GM23248 (cell line): ENCODE measurements at regions not wholly inside any gene's neighbourhood (a gene's known extent, or its start where the extent isn't known, plus 50 kb on each side); places are given as distances from the start of the nearest gene placed in this dataset.

Experiments
- DNase-seq: peaks from one replicate; pipeline ENCODE4 v3.0.0-alpha.2; 2015
- H2AFZ ChIP-seq: fragments of 200-600 bp; sonication (generic); 2 replicates; pipeline ENCODE4 v1.6.1; 2016; ENCODE audit warnings: antibody characterized with exemption
- H3F3A ChIP-seq: fragments of 200-600 bp; sonication (generic); 2 replicates; pipeline ENCODE4 v1.6.1; 2016; ENCODE audit warnings: mild to moderate bottlenecking, antibody characterized with exemption, mixed run types; ENCODE audit not compliant: insufficient read depth
- H3K27ac ChIP-seq: fragments of 200-600 bp; sonication (generic); 2 replicates; pipeline ENCODE4 v1.5.1; 2016; ENCODE audit warnings: mild to moderate bottlenecking
- H3K27me3 ChIP-seq: fragments of 200-600 bp; sonication (generic); replicated peaks from 2 replicates; pipeline ENCODE4 v1.6.1; 2016; ENCODE audit warnings: mild to moderate bottlenecking; ENCODE audit not compliant: insufficient read depth
- H3K36me3 ChIP-seq: fragments of 200-600 bp; sonication (generic); 2 replicates; pipeline ENCODE4 v1.6.1; 2016; ENCODE audit warnings: low read depth, mild to moderate bottlenecking
- H3K4me1 ChIP-seq: fragments of 200-600 bp; sonication (generic); 2 replicates; pipeline ENCODE4 v1.6.1; 2016; ENCODE audit warnings: mild to moderate bottlenecking; ENCODE audit not compliant: insufficient read depth
- H3K4me2 ChIP-seq: fragments of 200-600 bp; sonication (generic); one replicate; pipeline ENCODE4 v1.6.1; 2016; ENCODE audit warnings: mild to moderate bottlenecking; ENCODE audit not compliant: unreplicated experiment
- H3K4me3 ChIP-seq: fragments of 200-600 bp; sonication (generic); 2 replicates; pipeline ENCODE4 v1.5.1; 2016; ENCODE audit warnings: mild to moderate bottlenecking
- H3K79me2 ChIP-seq: fragments of 200-600 bp; sonication (generic); 2 replicates; pipeline ENCODE4 v1.6.1; 2016; ENCODE audit warnings: mild to moderate bottlenecking; ENCODE audit not compliant: insufficient read depth
- H3K9ac ChIP-seq: fragments of 200-600 bp; sonication (generic); 2 replicates; pipeline ENCODE4 v1.6.1; 2016; ENCODE audit warnings: mild to moderate bottlenecking
- H3K9me2 ChIP-seq: fragments of 200-600 bp; sonication (generic); 2 replicates; pipeline ENCODE4 v1.6.1; 2016; ENCODE audit warnings: mixed run types, mild to moderate bottlenecking, moderate library complexity; ENCODE audit not compliant: insufficient read depth
- H3K9me3 ChIP-seq: fragments of 200-600 bp; sonication (generic); one replicate; pipeline ENCODE4 v1.6.1; 2017; ENCODE audit warnings: low read depth
- H4K20me1 ChIP-seq: fragments of 200-600 bp; sonication (generic); 2 replicates; pipeline ENCODE4 v1.6.0; 2016; ENCODE audit not compliant: insufficient read depth
- EZH2 ChIP-seq: fragments of 200-600 bp; sonication (generic); IDR thresholded peaks from 2 replicates; pipeline ENCODE4 v1.6.1; 2018; ENCODE audit warnings: antibody characterized with exemption, mild to moderate bottlenecking; ENCODE audit not compliant: insufficient read depth, poor library complexity, severe bottlenecking
- EZH2phosphoT487 ChIP-seq: fragments of 200-600 bp; sonication (generic); IDR thresholded peaks from 2 replicates; pipeline ENCODE4 v1.6.1; 2018; ENCODE audit warnings: antibody characterized with exemption, moderate library complexity, mild to moderate bottlenecking, low read depth; ENCODE audit not compliant: insufficient read depth
- WGBS, 2 experiments: methylation state at CpG; one replicate each; pipeline ENCODE4 v1.1.6; 2015 to 2017; ENCODE audit warnings: low lambda C conversion rate in 2 of 2, low coverage in 1 of 2; ENCODE audit errors: missing lambda C conversion rate in 2 of 2; 5-methylcytosine and 5-hydroxymethylcytosine counted together
- in situ Hi-C: fragments of 300-500 bp; cut with MboI; formaldehyde crosslinking; loops from 2 replicates; pipeline ENCODE4 v1.15.0; 2020

DNA sequence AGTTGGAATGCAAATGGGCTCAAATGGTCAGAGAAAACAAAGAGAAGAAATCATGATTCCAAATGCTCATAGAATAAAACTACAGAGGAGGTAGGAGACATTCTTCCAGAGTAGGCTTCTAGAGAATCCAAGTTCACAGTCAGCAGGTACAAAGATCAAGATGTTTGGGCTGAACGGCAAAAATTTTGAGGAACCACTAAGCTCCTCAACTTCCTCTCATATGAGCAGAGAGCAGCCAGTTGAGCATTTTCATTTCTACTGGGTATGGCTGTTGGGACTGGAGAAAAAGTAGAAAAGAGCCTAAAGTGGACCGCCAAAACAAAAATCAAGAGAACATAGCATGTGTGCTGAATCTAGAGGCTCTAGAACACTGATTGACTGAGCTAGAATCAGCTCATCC, 73.8 kb upstream of the ARID2 start:
- Histone ChIP-seq H3K27me3 (no peaks in the 10 kb centered on the region), H3K9me2 (no peaks in the 10 kb centered on the region; the same call in 1 of the 2 replicates), H2AFZ (no peak overlapping the region), H3K4me2 (no peak overlapping the region), H3K36me3 (no peaks in the 10 kb centered on the region), H3K4me1 (no peaks in the 10 kb centered on the region), H3K27ac (no peak overlapping the region), H4K20me1 (no peaks in the 10 kb centered on the region), H3K4me3 (no peak overlapping the region), H3K79me2 (no peaks in the 10 kb centered on the region), H3K9ac (no peak overlapping the region), H3F3A (no peaks in the 10 kb centered on the region), H3K9me3 (no peaks in the 10 kb centered on the region)
- TF ChIP-seq EZH2 (no peak), EZH2phosphoT487 (no peak)
- DNase-seq = no peak
- WGBS, 2 experiments = 82 to 88% methylated on average over 2 of the region's 2 CpGs
- in situ Hi-C loops = no loop called here

DNA sequence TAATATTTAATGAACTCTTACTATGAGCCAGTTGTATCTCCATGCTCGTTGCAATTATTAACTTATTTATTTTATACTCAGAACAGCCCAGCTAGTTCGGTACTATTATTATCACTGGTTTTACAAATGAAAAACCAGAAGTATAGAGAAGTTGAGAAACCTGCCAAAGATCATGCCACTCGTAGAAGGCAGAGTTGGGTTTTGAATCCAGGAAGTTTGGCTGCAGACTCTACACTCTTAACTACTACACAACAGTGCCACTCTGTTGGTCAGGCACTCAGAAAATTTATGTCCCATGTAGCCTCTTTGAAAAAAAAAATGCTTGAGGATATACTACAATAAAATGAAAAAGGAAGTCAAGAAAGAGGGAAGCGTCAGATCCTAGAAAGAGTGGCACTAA, 71.5 kb upstream of the ARID2 start:
- H3K36me3 ChIP-seq = no peaks in the 10 kb centered on the region
- no peak for DNase-seq
- H3K9me3 ChIP-seq = no peaks in the 10 kb centered on the region
- no peaks in the 10 kb centered on the region for H4K20me1 ChIP-seq
- no peak overlapping the region for H3K4me3 ChIP-seq
- no peak overlapping the region for H3K4me2 ChIP-seq
- TF ChIP-seq EZH2 (no peak), EZH2phosphoT487 (no peak)
- H3K27ac ChIP-seq = no peak overlapping the region
- no peaks in the 10 kb centered on the region for H3F3A ChIP-seq
- H3K9ac ChIP-seq = no peak overlapping the region
- H3K79me2 ChIP-seq = no peaks in the 10 kb centered on the region
- 54 to 58% methylated on average over 4 of the region's 4 CpGs for WGBS, 2 experiments
- no peaks in the 10 kb centered on the region for H3K4me1 ChIP-seq
- in situ Hi-C loops = no loop called here
- H3K27me3 ChIP-seq = no peaks in the 10 kb centered on the region
- H3K9me2 ChIP-seq = no peaks in the 10 kb centered on the region; the same call in 1 of the 2 replicates
- no peak overlapping the region for H2AFZ ChIP-seq

DNA sequence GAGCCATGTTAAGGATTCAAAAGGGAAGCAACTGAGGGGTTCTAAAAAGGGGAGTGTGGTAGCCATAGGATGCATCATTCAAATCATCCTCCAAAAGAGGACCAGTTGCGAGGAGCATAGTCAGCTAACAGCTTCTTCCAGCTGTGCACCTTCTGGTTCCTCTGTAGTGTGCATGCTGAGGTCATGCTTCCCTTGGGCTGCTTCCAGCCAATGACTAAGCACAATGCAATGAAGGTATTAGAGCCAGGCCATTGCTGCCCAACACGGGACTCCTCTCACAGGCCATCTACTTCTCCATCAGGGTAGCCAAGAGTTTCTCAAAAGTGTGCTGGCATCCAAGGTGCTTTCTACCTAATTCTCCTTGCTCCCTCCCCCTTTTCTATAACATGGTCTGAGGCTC, 69.2 kb upstream of the ARID2 start:
- DNase-seq = peak; percentile 41
- Histone ChIP-seq H3K36me3 (no peaks in the 10 kb centered on the region), H3K4me3 (no peak overlapping the region), H2AFZ (no peak overlapping the region), H4K20me1 (no peaks in the 10 kb centered on the region), H3K9me3 (no peaks in the 10 kb centered on the region), H3K27me3 (no peaks in the 10 kb centered on the region), H3K9me2 (no peaks in the 10 kb centered on the region; the same call in 1 of the 2 replicates), H3K4me1 (no peaks in the 10 kb centered on the region), H3K4me2 (no peak overlapping the region), H3K79me2 (no peaks in the 10 kb centered on the region), H3K27ac (no peak overlapping the region), H3F3A (no peaks in the 10 kb centered on the region), H3K9ac (no peak overlapping the region)
- WGBS, 2 experiments = 38 to 46% methylated on average over 2 of the region's 2 CpGs
- in situ Hi-C loops = no loop called here
- no peak for TF ChIP-seq EZH2phosphoT487
- TF ChIP-seq EZH2 = no peak

GRCh38 chr12:45663455-45663854, 66.1 kb upstream of the ARID2 start:
- DNase-seq = no peak
- 14% methylated on average over 2 of the region's 2 CpGs for WGBS, 2 experiments
- Histone ChIP-seq H3K27me3 (no peaks in the 10 kb centered on the region), H3K4me1 (peaks cover 5% of the 10 kb centered on the region; the same call in 1 of the 2 replicates), H3K4me2 (no peak overlapping the region), H2AFZ (no peak overlapping the region), H3K9me3 (no peaks in the 10 kb centered on the region), H3K36me3 (no peaks in the 10 kb centered on the region), H4K20me1 (no peaks in the 10 kb centered on the region), H3K4me3 (no peak overlapping the region), H3K9me2 (no peaks in the 10 kb centered on the region; the same call in 1 of the 2 replicates), H3F3A (no peaks in the 10 kb centered on the region), H3K9ac (no peak overlapping the region), H3K27ac (no peak overlapping the region), H3K79me2 (no peaks in the 10 kb centered on the region)
- no peak for TF ChIP-seq EZH2phosphoT487
- in situ Hi-C loops = no loop called here

DNA sequence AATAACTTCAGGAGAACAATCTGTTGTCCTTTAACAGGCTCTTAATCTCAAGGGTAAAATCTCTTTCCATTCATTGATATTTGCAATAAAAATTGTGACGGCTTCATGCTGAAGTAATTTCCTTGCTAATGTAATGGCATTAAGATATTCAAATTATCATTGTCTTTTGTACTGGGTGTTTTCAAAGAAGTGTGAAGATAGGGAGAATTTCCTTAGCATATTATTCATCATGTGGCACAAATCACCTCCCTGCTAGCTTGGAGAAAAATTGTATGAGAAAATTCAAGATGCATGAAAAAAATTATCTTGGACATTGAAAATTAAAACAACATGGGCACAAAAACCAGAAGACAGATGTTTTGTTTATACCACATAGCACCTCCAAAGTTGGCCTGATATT, 63.6 kb upstream of the ARID2 start:
- Histone ChIP-seq H3K4me2 (no peak overlapping the region), H3K79me2 (no peaks in the 10 kb centered on the region), H3K9ac (no peak overlapping the region), H3K27ac (no peak overlapping the region), H3K9me3 (no peaks in the 10 kb centered on the region), H3K9me2 (no peaks in the 10 kb centered on the region), H3K4me1 (peaks cover 12% of the 10 kb centered on the region), H3K36me3 (no peaks in the 10 kb centered on the region), H3K27me3 (no peaks in the 10 kb centered on the region), H3K4me3 (no peak overlapping the region), H2AFZ (no peak overlapping the region), H3F3A (0 out of 2 replicates have a peak, but pooled peaks cover under 1% of the 10 kb centered on the region), H4K20me1 (no peaks in the 10 kb centered on the region)
- TF ChIP-seq EZH2 (no peak), EZH2phosphoT487 (no peak)
- in situ Hi-C loops = no loop called here
- DNase-seq = no peak
- WGBS, 2 experiments = 8 to 10% methylated on average over 1 of the region's 1 CpG
